Uterus (tissue), 3 donors: ENCODE measurements at regions not wholly inside any gene's neighbourhood (a gene's known extent, or its start where the extent isn't known, plus 50 kb on each side); places are given as distances from the start of the nearest gene placed in this dataset.
"Not testable (repeated sequence)": the region's sequence is repeated elsewhere in the genome, so short reads cannot be mapped to it uniquely, and the experiment has no call there.

ENCODE experiments used
- DNase-seq, 2 donors: peaks; one replicate each; pipeline ENCODE4 v3.0.0-alpha.2; 2019 to 2020
- H3K27ac ChIP-seq, 2 donors: fragments of 200-600 bp; sonication (generic); 1 replicate in 1 of 2; 2 replicates in 1 of 2; pipeline ENCODE4 v1.5.1; 2016 to 2018
- H3K27me3 ChIP-seq, 2 donors: fragments of 200-600 bp; sonication (generic); one replicate each; pipeline ENCODE4 v1.5.1; 2018 to 2019; ENCODE audit warnings: control low read depth in 1 of 2
- H3K36me3 ChIP-seq, 2 donors: fragments of 200-600 bp; sonication (generic); one replicate each; pipeline ENCODE4 v1.5.1; 2019; ENCODE audit warnings: control low read depth in 1 of 2
- H3K4me1 ChIP-seq, 2 donors: fragments of 200-600 bp; sonication (generic); one replicate each; pipeline ENCODE4 v1.5.1; 2018 to 2019; ENCODE audit warnings: control low read depth in 1 of 2
- H3K4me3 ChIP-seq, 2 donors: fragments of 200-600 bp; sonication (generic); 1 replicate in 1 of 2; 2 replicates in 1 of 2; pipeline ENCODE4 v1.5.1; 2018 to 2019; ENCODE audit warnings: mild to moderate bottlenecking in 1 of 2
- H3K9me3 ChIP-seq, 2 donors: fragments of 200-600 bp; sonication (generic); one replicate each; pipeline ENCODE4 v1.5.1; 2019; ENCODE audit warnings: control low read depth in 1 of 2
- CTCF ChIP-seq, 4 experiments: fragments of 200-600 bp in 2 of 4; fragments of 450-650 bp in 2 of 4; sonication (generic) in 2 of 4; IDR thresholded peaks; one replicate each; pipeline ENCODE4 v1.5.1; 2016 to 2019; ENCODE audit warnings: antibody characterized with exemption in 4 of 4, mild to moderate bottlenecking in 2 of 4, moderate library complexity in 1 of 4
- POLR2A ChIP-seq, 2 donors: fragments of 450-650 bp; IDR thresholded peaks; one replicate each; pipeline ENCODE4 v1.6.1; 2016; ENCODE audit warnings: antibody characterized with exemption in 2 of 2, mild to moderate bottlenecking in 1 of 2, moderate library complexity in 1 of 2
- intact Hi-C: fragments of 100-400 bp; cut with DNase I; formaldehyde crosslinking; loops from one replicate; pipeline ENCODE4 v1.15.1; 2023; ENCODE audit warnings: low total_unique reads
- donor health status: DM: yes; HTN: yes; CAD: no.

GRCh38 chr13:84606616-84607015 is 724.3 kb upstream of the SLITRK1 start:
- H3K36me3 ChIP-seq = no peaks in the 10 kb centered on the region
- H3K9me3 ChIP-seq = no peaks in the 10 kb centered on the region
- H3K27me3 ChIP-seq = no peaks in the 10 kb centered on the region
- no peak for DNase-seq
- H3K27ac ChIP-seq = no peak overlapping the region
- H3K4me1 ChIP-seq = no peaks in the 10 kb centered on the region
- TF ChIP-seq CTCF (IDR thresholded peaks at IDR 0.05) = no peak
- TF ChIP-seq POLR2A (IDR thresholded peaks at IDR 0.05) = no peak
- no peak overlapping the region for H3K4me3 ChIP-seq
- intact Hi-C loops = no loop called here

GRCh38 chr13:84605927-84606326 is 723.7 kb upstream of the SLITRK1 start:
- no peak overlapping the region for H3K27ac ChIP-seq

DNA sequence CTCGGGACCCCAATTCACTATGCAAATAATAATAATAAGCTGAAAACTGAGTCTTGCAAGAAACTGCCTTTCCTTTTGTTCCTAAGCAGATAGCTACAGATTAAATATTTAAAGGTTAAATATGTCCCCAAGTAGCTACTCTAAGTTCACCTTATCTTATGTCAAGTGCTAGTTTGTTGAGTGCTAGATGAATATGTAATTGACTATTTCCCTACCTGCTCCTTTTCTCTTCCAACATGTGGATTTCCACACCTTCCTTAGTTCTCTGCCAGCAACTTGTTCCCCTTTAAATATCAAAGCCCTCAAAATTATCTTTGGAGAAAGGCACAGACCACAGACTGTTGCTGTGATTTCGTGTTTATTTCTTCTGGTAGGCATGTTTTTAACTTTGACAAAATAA is 709.2 kb upstream of the SLITRK1 start:
- TF ChIP-seq CTCF (IDR thresholded peaks at IDR 0.05) (no peak), POLR2A (IDR thresholded peaks at IDR 0.05) (no peak)
- no peak for DNase-seq
- Histone ChIP-seq H3K4me3 (no peak overlapping the region), H3K9me3 (no peaks in the 10 kb centered on the region), H3K27ac (no peak overlapping the region), H3K27me3 (no peaks in the 10 kb centered on the region), H3K36me3 (no peaks in the 10 kb centered on the region), H3K4me1 (no peaks in the 10 kb centered on the region)
- intact Hi-C loops = no loop called here

More at GRCh38 chr13:84605927-84606326, 723.7 kb upstream of the SLITRK1 start:
- no peaks in the 10 kb centered on the region for H3K27me3 ChIP-seq
- H3K36me3 ChIP-seq = no peaks in the 10 kb centered on the region
- no peak for DNase-seq
- intact Hi-C loops = no loop called here
- H3K4me3 ChIP-seq = no peak overlapping the region
- no peaks in the 10 kb centered on the region for H3K4me1 ChIP-seq
- H3K9me3 ChIP-seq = no peaks in the 10 kb centered on the region
- TF ChIP-seq CTCF (IDR thresholded peaks at IDR 0.05) (no peak), POLR2A (IDR thresholded peaks at IDR 0.05) (no peak)

DNA sequence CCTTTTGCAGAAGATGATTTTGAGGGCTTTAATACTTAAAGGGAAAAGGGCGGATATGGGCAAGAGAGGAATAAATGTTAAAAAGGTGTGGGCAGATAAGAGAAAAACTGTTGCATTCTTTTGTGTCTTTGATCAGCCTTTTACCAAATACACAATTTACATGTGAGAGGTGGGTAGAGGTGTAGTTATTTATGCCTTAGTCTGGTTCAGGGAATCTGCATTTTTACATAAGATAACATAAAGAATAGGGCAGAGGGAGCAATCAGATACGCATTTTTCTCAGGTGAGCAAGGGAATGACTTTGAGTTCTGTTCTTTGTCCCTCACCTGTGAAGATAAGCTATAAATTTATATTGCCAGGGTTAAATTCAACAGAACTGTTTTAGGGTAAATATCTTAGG is 708.4 kb upstream of the SLITRK1 start:
- Histone ChIP-seq H3K36me3 (no peaks in the 10 kb centered on the region), H3K27me3 (no peaks in the 10 kb centered on the region), H3K4me1 (no peaks in the 10 kb centered on the region), H3K9me3 (no peaks in the 10 kb centered on the region), H3K27ac (no peak overlapping the region), H3K4me3 (no peak overlapping the region)
- intact Hi-C loops = no loop called here
- no peak for DNase-seq
- no peak for TF ChIP-seq CTCF (IDR thresholded peaks at IDR 0.05)
- TF ChIP-seq POLR2A (IDR thresholded peaks at IDR 0.05) = no peak

DNA sequence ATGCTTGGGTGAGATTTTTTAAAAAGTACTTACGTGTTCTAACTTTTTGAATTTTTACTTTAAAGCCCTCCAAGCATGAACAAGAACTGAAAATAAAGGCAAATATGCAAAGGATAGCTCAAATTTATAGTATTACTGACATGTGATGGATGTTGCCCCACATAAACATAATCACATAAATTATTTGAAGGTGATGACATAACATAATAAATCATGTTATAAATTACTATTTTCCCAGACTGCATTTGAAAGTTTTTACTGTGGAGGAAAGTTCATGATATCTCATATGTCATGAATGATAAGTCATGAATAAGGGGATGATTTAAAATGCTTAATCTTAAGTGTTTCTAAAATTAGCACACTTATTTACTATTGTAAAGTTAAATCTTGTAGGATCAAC is 705.7 kb upstream of the SLITRK1 start:
- no peak for TF ChIP-seq CTCF (IDR thresholded peaks at IDR 0.05)
- TF ChIP-seq POLR2A (IDR thresholded peaks at IDR 0.05) = no peak
- DNase-seq = no peak
- intact Hi-C loops = no loop called here
- H3K36me3 ChIP-seq = no peaks in the 10 kb centered on the region
- H3K27ac ChIP-seq = no peak overlapping the region
- no peaks in the 10 kb centered on the region for H3K27me3 ChIP-seq
- no peak overlapping the region for H3K4me3 ChIP-seq
- H3K9me3 ChIP-seq = no peaks in the 10 kb centered on the region
- H3K4me1 ChIP-seq = no peaks in the 10 kb centered on the region

- DNase-seq, H3K27me3 ChIP-seq, intact Hi-C loops, H3K27ac ChIP-seq, H3K4me1 ChIP-seq, H3K9me3 ChIP-seq, H3K36me3 ChIP-seq, H3K4me3 ChIP-seq: not testable (repeated sequence)
Observed at GRCh38 chr13:84579901-84580300, 697.6 kb upstream of the SLITRK1 start.
